Trophoblast cell (in vitro differentiated cells and primary cell): ENCODE measurements at regions not wholly inside any gene's neighbourhood (a gene's known extent, or its start where the extent isn't known, plus 50 kb on each side); places are given as distances from the start of the nearest gene placed in this dataset.

Experiments used
- DNase-seq, 2 donors: peaks; one replicate each; pipeline ENCODE4 v3.0.0-alpha.2; 2016
- H2AFZ ChIP-seq: 2 replicates; pipeline ENCODE4 v1.6.1; 2013; ENCODE audit warnings: low read length, moderate library complexity, mild to moderate bottlenecking; ENCODE audit not compliant: insufficient read depth, poor library complexity
- H2AK5ac ChIP-seq: 2 replicates; pipeline ENCODE4 v1.6.1; 2013; ENCODE audit warnings: mild to moderate bottlenecking, low read length
- H2BK120ac ChIP-seq: 2 replicates; pipeline ENCODE4 v1.6.1; 2013; ENCODE audit warnings: low read length, mild to moderate bottlenecking, moderate library complexity; ENCODE audit not compliant: insufficient read depth, poor library complexity
- H2BK12ac ChIP-seq: 2 replicates; pipeline ENCODE4 v1.6.1; 2013; ENCODE audit warnings: mild to moderate bottlenecking, low read length, moderate library complexity
- H2BK5ac ChIP-seq: 2 replicates; pipeline ENCODE4 v1.6.1; 2013; ENCODE audit warnings: low read length, low read depth, moderate library complexity, mild to moderate bottlenecking; ENCODE audit not compliant: poor library complexity
- H3K14ac ChIP-seq: 2 replicates; pipeline ENCODE4 v1.6.1; 2013; ENCODE audit warnings: mild to moderate bottlenecking, low read length
- H3K18ac ChIP-seq: 2 replicates; pipeline ENCODE4 v1.6.1; 2013; ENCODE audit warnings: mild to moderate bottlenecking, low read length
- H3K23ac ChIP-seq: 2 replicates; pipeline ENCODE4 v1.6.1; 2013; ENCODE audit warnings: low read length
- H3K27ac ChIP-seq: 2 replicates; pipeline ENCODE4 v1.5.1; 2013; ENCODE audit warnings: low read depth, mild to moderate bottlenecking, inconsistent platforms, low read length, moderate library complexity
- H3K27me3 ChIP-seq: 2 replicates; pipeline ENCODE4 v1.6.1; 2013; ENCODE audit warnings: inconsistent platforms, mild to moderate bottlenecking, low read length, moderate library complexity; ENCODE audit not compliant: insufficient read depth
- H3K36me3 ChIP-seq, 2 experiments: 1 replicate in 1 of 2; 2 replicates in 1 of 2; pipeline ENCODE4 v1.6.1; 2013; ENCODE audit warnings: low read length in 2 of 2, mild to moderate bottlenecking in 2 of 2, moderate library complexity in 1 of 2; ENCODE audit not compliant: insufficient read depth in 2 of 2, control insufficient read depth in 1 of 2
- H3K4ac ChIP-seq: 2 replicates; pipeline ENCODE4 v1.6.1; 2013; ENCODE audit warnings: low read depth, mild to moderate bottlenecking, low read length, moderate library complexity
- H3K4me1 ChIP-seq, 2 experiments: 1 replicate in 1 of 2; 2 replicates in 1 of 2; pipeline ENCODE4 v1.6.1; 2013; ENCODE audit warnings: low read length in 2 of 2, mild to moderate bottlenecking in 2 of 2, moderate library complexity in 1 of 2; ENCODE audit not compliant: insufficient read depth in 2 of 2, control insufficient read depth in 1 of 2
- H3K4me2 ChIP-seq: 2 replicates; pipeline ENCODE4 v1.6.1; 2013; ENCODE audit warnings: inconsistent platforms, mild to moderate bottlenecking, low read length, moderate library complexity
- H3K4me3 ChIP-seq: 2 replicates; pipeline ENCODE4 v1.5.1; 2013; ENCODE audit warnings: mild to moderate bottlenecking, low read depth, low read length, inconsistent platforms
- H3K79me1 ChIP-seq: one replicate; pipeline ENCODE4 v1.6.1; 2013; ENCODE audit warnings: low read length
- H3K79me2 ChIP-seq: 2 replicates; pipeline ENCODE4 v1.6.1; 2013; ENCODE audit warnings: low read length, mild to moderate bottlenecking; ENCODE audit not compliant: control insufficient read depth, insufficient read depth, poor library complexity
- H3K9ac ChIP-seq: 2 replicates; pipeline ENCODE4 v1.6.1; 2013; ENCODE audit warnings: mild to moderate bottlenecking, low read length
- H3K9me3 ChIP-seq: 2 replicates; pipeline ENCODE4 v1.6.1; 2013; ENCODE audit warnings: low read depth, mild to moderate bottlenecking, control low read depth, inconsistent platforms, low read length; ENCODE audit not compliant: insufficient read depth
- H4K12ac ChIP-seq: 2 replicates; pipeline ENCODE4 v1.6.1; 2013; ENCODE audit warnings: low read depth, mild to moderate bottlenecking, low read length, moderate library complexity
- H4K8ac ChIP-seq: 2 replicates; pipeline ENCODE4 v1.6.1; 2013; ENCODE audit warnings: low read depth, mild to moderate bottlenecking, low read length, moderate library complexity
- H4K91ac ChIP-seq: one replicate; pipeline ENCODE4 v1.6.1; 2013; ENCODE audit warnings: low read depth, mild to moderate bottlenecking, low read length, moderate library complexity
- WGBS: extraction: QIAGEN DNeasy Blood & Tissue Kit; methylation state at CpG from one replicate; pipeline ENCODE4 v1.1.7; 2013; ENCODE audit warnings: missing lambda C conversion rate; ENCODE audit not compliant: insufficient read length, insufficient coverage; ENCODE audit errors: extremely low coverage; 5-methylcytosine and 5-hydroxymethylcytosine counted together

- no peaks in the 10 kb centered on the region for H3K79me1 ChIP-seq
- H2AK5ac ChIP-seq, result no peak overlapping the region
- no peak overlapping the region for H3K4me3 ChIP-seq
- H4K91ac ChIP-seq, result no peak overlapping the region
- H2AFZ ChIP-seq, result no peak overlapping the region
- WGBS, result no CpG with 5 or more reads among the region's 4 CpGs
- H3K9me3 ChIP-seq, result no peaks in the 10 kb centered on the region
- no peak overlapping the region for H2BK12ac ChIP-seq
- H4K8ac ChIP-seq, result no peak overlapping the region
- H3K18ac ChIP-seq, result no peak overlapping the region
- no peak overlapping the region for H2BK5ac ChIP-seq
- no peaks in the 10 kb centered on the region for H3K79me2 ChIP-seq
- H4K12ac ChIP-seq, result no peak overlapping the region
- H3K36me3 ChIP-seq, result no peaks in the 10 kb centered on the region
- peaks cover 3 to 4% of the 10 kb centered on the region in 2 experiments for H3K4me1 ChIP-seq
- no peak overlapping the region for H2BK120ac ChIP-seq
- no peak overlapping the region for H3K14ac ChIP-seq
- no peak overlapping the region for H3K27ac ChIP-seq
- H3K4me2 ChIP-seq, result no peak overlapping the region
- no peak overlapping the region for H3K23ac ChIP-seq
- H3K27me3 ChIP-seq, result no peaks in the 10 kb centered on the region
- H3K4ac ChIP-seq, result no peak overlapping the region
- H3K9ac ChIP-seq, result no peak overlapping the region
- no peak for DNase-seq
Measured at GRCh38 chr3:161859057-161859456, 362.4 kb downstream of the OTOL1 start.

GRCh38 chr3:161859865-161860450, 363.4 kb downstream of the OTOL1 start:
- no peaks in the 10 kb centered on the region for H3K36me3 ChIP-seq
- H2AFZ ChIP-seq, result no peak overlapping the region
- no peaks in the 10 kb centered on the region for H3K27me3 ChIP-seq
- no peak overlapping the region for H2AK5ac ChIP-seq
- H2BK12ac ChIP-seq, result no peak overlapping the region
- H3K4me2 ChIP-seq, result no peak overlapping the region
- no peak overlapping the region for H2BK5ac ChIP-seq
- no peaks in the 10 kb centered on the region for H3K4me1 ChIP-seq
- no peak overlapping the region for H2BK120ac ChIP-seq
- no peak overlapping the region for H3K9ac ChIP-seq
- H3K23ac ChIP-seq, result no peak overlapping the region
- no peak overlapping the region for H3K14ac ChIP-seq
- H4K12ac ChIP-seq, result no peak overlapping the region
- no peak overlapping the region for H4K8ac ChIP-seq
- no peak for DNase-seq
- no peak overlapping the region for H3K4me3 ChIP-seq
- H3K79me1 ChIP-seq, result no peaks in the 10 kb centered on the region
- no peak overlapping the region for H3K18ac ChIP-seq
- H3K79me2 ChIP-seq, result no peaks in the 10 kb centered on the region
- H3K27ac ChIP-seq, result no peak overlapping the region
- no peak overlapping the region for H3K4ac ChIP-seq
- no peak overlapping the region for H4K91ac ChIP-seq
- H3K9me3 ChIP-seq, result no peaks in the 10 kb centered on the region
- WGBS, result no CpG with 5 or more reads among the region's 4 CpGs

GRCh38 chr3:161863775-161864174, 367.2 kb downstream of the OTOL1 start:
- H2AK5ac ChIP-seq, result no peak overlapping the region
- no peaks in the 10 kb centered on the region for H3K79me1 ChIP-seq
- H3K9me3 ChIP-seq, result no peaks in the 10 kb centered on the region
- no peaks in the 10 kb centered on the region for H3K27me3 ChIP-seq
- H2BK12ac ChIP-seq, result no peak overlapping the region
- H2BK5ac ChIP-seq, result no peak overlapping the region
- H3K18ac ChIP-seq, result no peak overlapping the region
- no peak overlapping the region for H3K4me2 ChIP-seq
- H3K27ac ChIP-seq, result no peak overlapping the region
- WGBS, result no CpG with 5 or more reads among the region's 1 CpG
- no peak overlapping the region for H2BK120ac ChIP-seq
- no peak overlapping the region for H2AFZ ChIP-seq
- H4K8ac ChIP-seq, result no peak overlapping the region
- H3K36me3 ChIP-seq, result no peaks in the 10 kb centered on the region
- H3K4me1 ChIP-seq, result no peaks in the 10 kb centered on the region
- no peak overlapping the region for H3K23ac ChIP-seq
- no peaks in the 10 kb centered on the region for H3K79me2 ChIP-seq
- no peak overlapping the region for H4K12ac ChIP-seq
- no peak overlapping the region for H4K91ac ChIP-seq
- no peak for DNase-seq
- no peak overlapping the region for H3K4me3 ChIP-seq
- H3K9ac ChIP-seq, result no peak overlapping the region
- no peak overlapping the region for H3K14ac ChIP-seq
- no peak overlapping the region for H3K4ac ChIP-seq

- no peak overlapping the region for H3K9ac ChIP-seq
- no peaks in the 10 kb centered on the region for H3K27me3 ChIP-seq
- no peak overlapping the region for H4K8ac ChIP-seq
- no peak overlapping the region for H3K27ac ChIP-seq
- no peak overlapping the region for H4K12ac ChIP-seq
- H3K4me2 ChIP-seq, result no peak overlapping the region
- no peak overlapping the region for H2BK12ac ChIP-seq
- H3K36me3 ChIP-seq, result no peaks in the 10 kb centered on the region
- no peaks in the 10 kb centered on the region for H3K9me3 ChIP-seq
- no peaks in the 10 kb centered on the region for H3K79me2 ChIP-seq
- H3K4ac ChIP-seq, result no peak overlapping the region
- no peaks in the 10 kb centered on the region for H3K79me1 ChIP-seq
- no peak overlapping the region for H3K23ac ChIP-seq
- H2BK120ac ChIP-seq, result no peak overlapping the region
- no peak overlapping the region for H2BK5ac ChIP-seq
- no peak overlapping the region for H3K14ac ChIP-seq
- H3K4me3 ChIP-seq, result no peak overlapping the region
- no CpG with 5 or more reads among the region's 1 CpG for WGBS
- no peak overlapping the region for H2AFZ ChIP-seq
- no peak overlapping the region for H4K91ac ChIP-seq
- no peak overlapping the region for H2AK5ac ChIP-seq
- no peak overlapping the region for H3K18ac ChIP-seq
- H3K4me1 ChIP-seq, result no peaks in the 10 kb centered on the region
- no peak for DNase-seq
Measured at GRCh38 chr3:161866176-161866575, 369.6 kb downstream of the OTOL1 start.
